Suprapubic skin (tissue), 4 donors: ENCODE measurements at regions not wholly inside any gene's neighbourhood (a gene's known extent, or its start where the extent isn't known, plus 50 kb on each side); places are given as distances from the start of the nearest gene placed in this dataset.

Source experiments
- POLR2A ChIP-seq, 2 donors: fragments of 450-650 bp; IDR thresholded peaks; one replicate each; pipeline ENCODE4 v1.6.1; 2017; ENCODE audit warnings: antibody characterized with exemption in 2 of 2, mild to moderate bottlenecking in 2 of 2, moderate library complexity in 2 of 2
- POLR2AphosphoS5 ChIP-seq, 3 donors: sonication (generic); formaldehyde crosslinking; IDR thresholded peaks; one replicate each; pipeline ENCODE4 v1.6.1; 2017; ENCODE audit warnings: antibody characterized with exemption in 3 of 3
- TF ChIP-seq, protein P1 (sequence below), 2 donors: fragments of 200-600 bp in 1 of 2; fragments of 450-650 bp in 1 of 2; sonication (generic) in 1 of 2; IDR thresholded peaks; one replicate each; pipeline ENCODE4 v1.5.1; 2016 to 2019; ENCODE audit warnings: antibody characterized with exemption in 2 of 2, mild to moderate bottlenecking in 1 of 2, moderate library complexity in 1 of 2

- TF ChIP-seq, protein P1, sequence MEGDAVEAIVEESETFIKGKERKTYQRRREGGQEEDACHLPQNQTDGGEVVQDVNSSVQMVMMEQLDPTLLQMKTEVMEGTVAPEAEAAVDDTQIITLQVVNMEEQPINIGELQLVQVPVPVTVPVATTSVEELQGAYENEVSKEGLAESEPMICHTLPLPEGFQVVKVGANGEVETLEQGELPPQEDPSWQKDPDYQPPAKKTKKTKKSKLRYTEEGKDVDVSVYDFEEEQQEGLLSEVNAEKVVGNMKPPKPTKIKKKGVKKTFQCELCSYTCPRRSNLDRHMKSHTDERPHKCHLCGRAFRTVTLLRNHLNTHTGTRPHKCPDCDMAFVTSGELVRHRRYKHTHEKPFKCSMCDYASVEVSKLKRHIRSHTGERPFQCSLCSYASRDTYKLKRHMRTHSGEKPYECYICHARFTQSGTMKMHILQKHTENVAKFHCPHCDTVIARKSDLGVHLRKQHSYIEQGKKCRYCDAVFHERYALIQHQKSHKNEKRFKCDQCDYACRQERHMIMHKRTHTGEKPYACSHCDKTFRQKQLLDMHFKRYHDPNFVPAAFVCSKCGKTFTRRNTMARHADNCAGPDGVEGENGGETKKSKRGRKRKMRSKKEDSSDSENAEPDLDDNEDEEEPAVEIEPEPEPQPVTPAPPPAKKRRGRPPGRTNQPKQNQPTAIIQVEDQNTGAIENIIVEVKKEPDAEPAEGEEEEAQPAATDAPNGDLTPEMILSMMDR (IDR thresholded peaks at IDR 0.05), result no peak
- TF ChIP-seq POLR2A (IDR thresholded peaks at IDR 0.05) (no peak), POLR2AphosphoS5 (IDR thresholded peaks at IDR 0.05) (no peak)
Observed at GRCh38 chr2:35688309-35688708, 667.3 kb upstream of the CRIM1 start.
